H9 (cell line): ENCODE measurements at regions not wholly inside any gene's neighbourhood (a gene's known extent, or its start where the extent isn't known, plus 50 kb on each side); places are given as distances from the start of the nearest gene placed in this dataset.

ENCODE experiments used
- DNase-seq: peaks from one replicate; pipeline ENCODE4 v3.0.0-alpha.2; 2017
- H2AFZ ChIP-seq: one replicate; pipeline ENCODE4 v1.6.1; 2013; ENCODE audit warnings: mild to moderate bottlenecking, low read length, control low read depth, moderate library complexity
- H2AK5ac ChIP-seq: 2 replicates; pipeline ENCODE4 v1.6.1; 2013; ENCODE audit warnings: low read length, control low read depth, mixed read lengths; ENCODE audit not compliant: insufficient read length
- H2BK120ac ChIP-seq: one replicate; pipeline ENCODE4 v1.6.1; 2013; ENCODE audit warnings: low read depth, mild to moderate bottlenecking, low read length, control low read depth, inconsistent platforms; ENCODE audit not compliant: poor library complexity, severe bottlenecking
- H2BK12ac ChIP-seq: 2 replicates; pipeline ENCODE4 v1.6.1; 2013; ENCODE audit warnings: low read length, control low read depth, mixed read lengths, low read depth; ENCODE audit not compliant: insufficient read length
- H2BK15ac ChIP-seq: 2 replicates; pipeline ENCODE4 v1.6.1; 2013; ENCODE audit warnings: low read depth, low read length, control low read depth
- H2BK20ac ChIP-seq: one replicate; pipeline ENCODE4 v1.6.1; 2013; ENCODE audit warnings: low read depth, mild to moderate bottlenecking, low read length, control low read depth, inconsistent platforms; ENCODE audit not compliant: poor library complexity, severe bottlenecking
- H2BK5ac ChIP-seq: 2 replicates; pipeline ENCODE4 v1.6.1; 2013; ENCODE audit warnings: low read length, control low read depth, mixed read lengths; ENCODE audit not compliant: insufficient read length
- H3K14ac ChIP-seq: 2 replicates; pipeline ENCODE4 v1.6.1; 2013; ENCODE audit warnings: low read length, control low read depth; ENCODE audit not compliant: insufficient read depth
- H3K18ac ChIP-seq: 2 replicates; pipeline ENCODE4 v1.6.1; 2013; ENCODE audit warnings: low read depth, mild to moderate bottlenecking, mixed read lengths, low read length, control low read depth; ENCODE audit not compliant: insufficient read length
- H3K23ac ChIP-seq: 2 replicates; pipeline ENCODE4 v1.6.1; 2013; ENCODE audit warnings: low read length, control low read depth, mixed read lengths, low read depth; ENCODE audit not compliant: insufficient read length
- H3K23me2 ChIP-seq: 2 replicates; pipeline ENCODE4 v1.6.1; 2013; ENCODE audit warnings: low read depth, mild to moderate bottlenecking, mixed read lengths, low read length, control low read depth; ENCODE audit not compliant: insufficient read length, poor library complexity, severe bottlenecking
- H3K27ac ChIP-seq: 2 replicates; pipeline ENCODE4 v1.5.1; 2013; ENCODE audit warnings: low read length, control low read depth, mixed read lengths, low read depth; ENCODE audit not compliant: insufficient read length
- H3K27me3 ChIP-seq: 2 replicates; pipeline ENCODE4 v1.6.1; 2013; ENCODE audit warnings: low read length, control low read depth, inconsistent platforms; ENCODE audit not compliant: insufficient read depth
- H3K4ac ChIP-seq: 2 replicates; pipeline ENCODE4 v1.6.1; 2013; ENCODE audit warnings: low read depth, mild to moderate bottlenecking, control low read depth, inconsistent platforms, low read length, moderate library complexity
- H3K4me1 ChIP-seq: 2 replicates; pipeline ENCODE4 v1.6.1; 2013; ENCODE audit warnings: low read length, control low read depth, inconsistent platforms; ENCODE audit not compliant: insufficient read depth
- H3K4me2 ChIP-seq: 2 replicates; pipeline ENCODE4 v1.6.1; 2013; ENCODE audit warnings: low read length, control low read depth, mixed read lengths; ENCODE audit not compliant: insufficient read length, insufficient read depth
- H3K56ac ChIP-seq: 2 replicates; pipeline ENCODE4 v1.6.1; 2013; ENCODE audit warnings: low read depth, mild to moderate bottlenecking, mixed read lengths, low read length, control low read depth; ENCODE audit not compliant: insufficient read length
- H3K79me1 ChIP-seq: 2 replicates; pipeline ENCODE4 v1.6.1; 2013; ENCODE audit warnings: low read depth, mild to moderate bottlenecking, moderate library complexity, low read length, control low read depth, inconsistent platforms; ENCODE audit not compliant: insufficient read depth, poor library complexity, severe bottlenecking
- H3K79me2 ChIP-seq: 2 replicates; pipeline ENCODE4 v1.6.1; 2013; ENCODE audit warnings: low read length, control low read depth, inconsistent platforms; ENCODE audit not compliant: insufficient read depth
- H3K9ac ChIP-seq: 2 replicates; pipeline ENCODE4 v1.6.1; 2013; ENCODE audit warnings: low read length, control low read depth, mixed read lengths; ENCODE audit not compliant: insufficient read length; ENCODE audit errors: extremely low read depth
- H3K9me3 ChIP-seq: one replicate; pipeline ENCODE4 v1.6.1; 2013; ENCODE audit warnings: low read depth, low read length, inconsistent platforms; ENCODE audit not compliant: control insufficient read depth
- H3T11ph ChIP-seq: one replicate; pipeline ENCODE4 v1.6.1; 2013; ENCODE audit warnings: mild to moderate bottlenecking, low read length, control low read depth, inconsistent platforms
- H4K20me1 ChIP-seq: one replicate; pipeline ENCODE4 v1.6.1; 2013; ENCODE audit not compliant: control insufficient read depth, insufficient read length, insufficient read depth
- H4K5ac ChIP-seq: 2 replicates; pipeline ENCODE4 v1.6.1; 2013; ENCODE audit warnings: low read depth, mild to moderate bottlenecking, mixed read lengths, low read length, control low read depth; ENCODE audit not compliant: insufficient read length
- H4K8ac ChIP-seq: replicated peaks from 2 replicates; pipeline ENCODE4 v1.6.1; 2013; ENCODE audit warnings: low read length, control low read depth, mixed read lengths, low read depth; ENCODE audit not compliant: insufficient read length
- H4K91ac ChIP-seq: 2 replicates; pipeline ENCODE4 v1.6.1; 2013; ENCODE audit warnings: low read depth, mild to moderate bottlenecking, moderate library complexity, mixed read lengths, low read length, control low read depth; ENCODE audit not compliant: insufficient read length
- H3K27ac Mint-ChIP-seq, 3 experiments: 2 replicates in 2 of 3; 3 replicates in 1 of 3; pipeline ENCODE4 v1.8.0; 2020 to 2021; ENCODE audit warnings: mixed read lengths in 3 of 3, mild to moderate bottlenecking in 1 of 3, moderate library complexity in 1 of 3
- H3K27me3 Mint-ChIP-seq: 2 replicates; pipeline ENCODE4 v1.8.0; 2021; ENCODE audit warnings: low read depth, mild to moderate bottlenecking, moderate library complexity, mixed read lengths
- H3K36me3 Mint-ChIP-seq, 3 experiments: 2 replicates in 2 of 3; 3 replicates in 1 of 3; pipeline ENCODE4 v1.8.0; 2020 to 2021; ENCODE audit warnings: low read depth in 3 of 3, mixed read lengths in 3 of 3; ENCODE audit not compliant: insufficient read depth in 1 of 3
- H3K4me1 Mint-ChIP-seq, 2 experiments: 2 replicates each; pipeline ENCODE4 v1.8.0; 2020; ENCODE audit warnings: mixed read lengths in 2 of 2
- H3K4me3 Mint-ChIP-seq, 2 experiments: 2 replicates in 1 of 2; 3 replicates in 1 of 2; pipeline ENCODE4 v1.8.0; 2020 to 2021; ENCODE audit warnings: mild to moderate bottlenecking in 2 of 2, mixed read lengths in 2 of 2, moderate library complexity in 1 of 2
- H3K9me3 Mint-ChIP-seq, 2 experiments: 2 replicates in 1 of 2; 3 replicates in 1 of 2; pipeline ENCODE4 v1.8.0; 2020; ENCODE audit warnings: mild to moderate bottlenecking in 2 of 2, mixed read lengths in 2 of 2, moderate library complexity in 1 of 2
- CTCF ChIP-seq: fragments of 200-600 bp; sonication (generic); conservative IDR thresholded peaks from 3 replicates; pipeline ENCODE4 v1.8.0; 2021; ENCODE audit warnings: antibody characterized with exemption, mild to moderate bottlenecking
- WGBS: extraction: QIAGEN DNeasy Blood & Tissue Kit; methylation state at CpG from one replicate; pipeline ENCODE4 v1.1.7; 2013; ENCODE audit warnings: missing lambda C conversion rate, low lambda C conversion rate, mixed read lengths; ENCODE audit not compliant: insufficient read length; ENCODE audit errors: extremely low coverage; 5-methylcytosine and 5-hydroxymethylcytosine counted together

DNA sequence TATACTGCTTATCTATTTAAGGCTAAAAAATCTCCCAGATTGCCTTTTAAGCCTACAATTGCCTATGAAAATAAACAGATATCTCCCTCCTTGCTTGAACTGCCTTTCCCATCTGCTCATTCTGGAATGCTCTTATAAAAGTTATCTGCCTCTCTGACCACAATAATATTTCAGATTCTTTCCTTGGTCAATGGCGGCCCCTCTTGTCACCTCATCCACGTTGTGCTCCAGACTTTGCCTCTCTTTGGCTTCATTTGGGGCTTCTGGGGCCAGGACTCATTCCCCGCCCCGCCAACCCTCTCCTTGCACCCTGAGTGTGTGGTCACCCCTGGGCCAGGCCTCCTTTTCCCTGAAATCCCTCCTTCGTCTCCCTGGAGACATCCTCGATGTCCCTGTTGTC is 110.0 kb upstream of the RPS23 start:
- Mint-ChIP-seq H3K4me1 (peaks cover 7 to 8% of the 10 kb centered on the region in 2 experiments; a peak in 3 of 4 replicates), H3K27ac (no peak overlapping the region), H3K27me3 (no peaks in the 10 kb centered on the region), H3K36me3 (no peaks in the 10 kb centered on the region), H3K4me3 (no peak overlapping the region), H3K9me3 (no peaks in the 10 kb centered on the region; a peak in 1 of 5 replicates)
- no peak overlapping the region for H2BK12ac ChIP-seq
- H3K4me1 ChIP-seq: no peaks in the 10 kb centered on the region
- H4K91ac ChIP-seq: no peak overlapping the region
- no peak overlapping the region for H4K5ac ChIP-seq
- no CpG with 5 or more reads among the region's 6 CpGs for WGBS
- H2BK5ac ChIP-seq: no peak overlapping the region
- H3K79me2 ChIP-seq: no peaks in the 10 kb centered on the region
- no peak overlapping the region for H3K56ac ChIP-seq
- no peak overlapping the region for H3K4ac ChIP-seq
- no peak overlapping the region for H3K23ac ChIP-seq
- H2BK120ac ChIP-seq: no peak overlapping the region
- H4K8ac ChIP-seq: no peak overlapping the region
- no peak overlapping the region for H2AK5ac ChIP-seq
- no peaks in the 10 kb centered on the region for H3K23me2 ChIP-seq
- H3K14ac ChIP-seq: no peak overlapping the region
- TF ChIP-seq CTCF: no peak
- H2BK15ac ChIP-seq: no peak overlapping the region
- no peak overlapping the region for H2BK20ac ChIP-seq
- no peak overlapping the region for H2AFZ ChIP-seq
- H3K27me3 ChIP-seq: no peaks in the 10 kb centered on the region
- H4K20me1 ChIP-seq: no peaks in the 10 kb centered on the region
- H3K9me3 ChIP-seq: no peaks in the 10 kb centered on the region
- DNase-seq: no peak
- no peak overlapping the region for H3K9ac ChIP-seq
- H3K27ac ChIP-seq: no peak overlapping the region
- H3K4me2 ChIP-seq: no peak overlapping the region
- no peaks in the 10 kb centered on the region for H3K79me1 ChIP-seq
- H3K18ac ChIP-seq: no peak overlapping the region
- H3T11ph ChIP-seq: no peak overlapping the region
